Suppressor macrophage treated with lipopolysaccharide for 1 hour (primary cell): ENCODE measurements at regions not wholly inside any gene's neighbourhood (a gene's known extent, or its start where the extent isn't known, plus 50 kb on each side); places are given as distances from the start of the nearest gene placed in this dataset.

Experiments
- DNase-seq, 3 donors: peaks; one replicate each; pipeline ENCODE4 v3.0.0-alpha.2; 2020 to 2022

DNA sequence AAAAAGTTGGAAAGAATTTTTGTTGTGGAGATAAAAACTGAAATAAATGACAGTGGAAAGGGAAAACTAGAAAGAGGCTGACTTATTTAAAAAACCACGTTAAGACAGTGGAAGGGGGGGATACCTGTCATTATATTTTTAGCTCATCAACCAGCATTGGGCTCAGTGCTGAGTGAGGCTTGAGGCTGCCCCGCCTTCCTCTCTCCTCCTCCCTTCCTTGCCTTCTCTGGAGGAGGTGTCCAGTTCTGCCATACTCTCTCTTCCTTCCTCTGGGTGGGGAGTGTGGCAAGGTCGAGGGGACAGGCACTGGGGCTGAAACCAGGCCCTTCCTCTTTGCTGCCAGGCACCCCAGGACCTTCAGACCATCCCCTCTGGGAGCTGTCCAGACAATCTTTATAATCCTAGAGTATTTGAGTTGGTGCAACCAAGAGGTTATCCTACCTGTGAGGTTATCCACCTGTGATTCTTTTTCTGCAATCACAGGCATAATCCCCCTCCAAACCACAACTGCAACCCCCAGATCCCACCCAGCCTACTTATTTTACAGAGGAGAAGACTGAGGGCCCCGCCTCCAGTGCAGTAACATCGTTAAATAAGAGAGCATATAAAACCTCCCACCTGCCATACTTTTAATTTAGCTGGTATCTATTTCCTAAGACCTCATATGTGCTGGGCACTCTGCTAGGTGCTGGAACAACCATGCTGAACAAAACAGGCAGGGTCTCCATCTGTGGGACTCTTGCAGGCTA, 578.5 kb downstream of the BUD13 start:
- no peak for DNase-seq

DNA sequence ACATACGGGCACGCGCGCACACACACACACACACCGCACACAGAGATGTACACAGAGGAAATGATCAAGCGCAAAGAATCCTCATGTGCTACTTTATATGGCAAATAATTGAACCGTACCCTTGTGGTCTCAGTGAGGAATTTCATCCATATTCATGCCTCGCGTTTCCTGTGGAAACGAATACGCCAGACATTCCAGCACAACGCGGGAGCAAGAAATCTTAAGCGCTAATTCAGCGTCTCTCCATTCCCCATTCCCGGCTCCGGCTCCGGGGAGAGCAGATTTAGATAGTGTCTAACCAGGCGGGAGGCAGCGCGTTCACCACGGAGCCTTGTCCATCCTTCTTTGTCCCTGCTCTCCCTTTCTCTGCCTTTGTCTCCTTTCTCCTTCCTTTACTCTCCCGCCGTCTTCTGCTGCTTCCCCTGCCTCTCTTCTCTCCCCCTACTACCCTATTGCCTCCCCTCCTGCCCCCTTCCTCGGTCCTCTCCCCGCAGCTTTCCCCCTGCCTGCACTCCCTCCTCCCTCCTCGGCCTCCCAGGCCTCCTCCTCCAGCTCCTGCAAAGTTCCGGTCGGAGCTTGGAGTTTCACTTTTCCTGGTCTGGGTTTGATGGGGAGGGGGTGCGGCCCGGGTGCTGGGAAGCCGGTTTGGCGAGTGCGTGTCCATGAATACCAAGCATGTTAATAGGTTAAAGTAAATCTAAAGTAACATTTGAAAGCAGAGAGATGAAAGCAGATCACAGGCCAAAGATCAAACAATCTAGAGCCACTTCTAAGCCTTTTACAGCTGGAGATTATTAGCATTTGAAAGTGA, 579.3 kb downstream of the BUD13 start:
- no peak for DNase-seq

DNA sequence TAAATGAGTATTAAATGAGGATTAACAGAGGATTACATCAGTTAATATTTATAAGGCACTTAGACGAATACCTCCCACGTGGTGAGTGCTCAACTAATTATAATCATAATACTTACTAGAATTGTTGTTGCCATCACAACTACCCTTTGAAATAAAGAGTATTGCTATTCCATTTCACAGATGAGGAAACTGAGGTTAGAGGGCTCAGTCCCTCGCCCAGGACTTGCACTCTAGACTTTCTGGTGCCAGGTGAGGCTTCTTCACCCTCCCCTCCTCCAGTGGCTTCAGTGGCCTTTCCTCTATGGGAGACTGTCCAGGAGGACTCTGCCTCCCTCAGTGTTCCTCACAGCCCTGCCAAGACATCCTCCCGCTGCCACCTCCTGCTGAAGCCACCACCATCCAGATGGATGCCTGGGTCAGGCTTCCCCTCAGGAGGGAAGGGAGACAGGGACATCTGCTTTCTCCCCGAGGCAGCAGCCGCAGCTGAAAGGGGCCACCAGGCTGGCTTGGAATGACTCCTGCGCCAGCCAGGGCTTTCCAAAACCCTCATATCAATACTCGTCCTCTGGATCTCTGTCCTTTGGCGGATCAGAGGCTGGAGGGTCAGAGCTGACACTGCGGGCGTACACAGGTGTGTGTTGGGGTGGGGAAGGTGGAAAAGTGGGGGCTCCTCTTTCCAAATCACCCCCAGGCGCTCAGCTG, 580.1 kb downstream of the BUD13 start:
- DNase-seq, result no peak

DNA sequence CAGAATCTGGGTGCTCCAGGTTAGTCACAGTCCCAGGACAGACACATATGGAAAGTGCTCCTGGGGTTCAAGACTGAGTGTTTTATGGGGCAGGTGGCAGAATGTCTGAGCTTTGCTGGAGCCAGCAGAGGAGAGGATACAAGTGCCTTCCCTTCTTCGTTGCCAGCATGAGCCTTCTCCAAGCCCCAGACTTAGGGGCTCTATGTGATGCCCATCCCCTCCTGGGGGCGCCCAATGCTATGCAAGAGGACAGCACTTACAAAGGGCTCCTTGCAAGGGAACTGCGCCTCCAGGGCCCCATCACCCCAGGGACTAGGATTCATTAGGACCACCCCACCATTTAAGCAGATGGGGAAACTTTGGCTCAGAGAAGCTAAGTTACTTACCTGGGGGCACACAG, 581.9 kb downstream of the BUD13 start:
- DNase-seq, result no peak

DNA sequence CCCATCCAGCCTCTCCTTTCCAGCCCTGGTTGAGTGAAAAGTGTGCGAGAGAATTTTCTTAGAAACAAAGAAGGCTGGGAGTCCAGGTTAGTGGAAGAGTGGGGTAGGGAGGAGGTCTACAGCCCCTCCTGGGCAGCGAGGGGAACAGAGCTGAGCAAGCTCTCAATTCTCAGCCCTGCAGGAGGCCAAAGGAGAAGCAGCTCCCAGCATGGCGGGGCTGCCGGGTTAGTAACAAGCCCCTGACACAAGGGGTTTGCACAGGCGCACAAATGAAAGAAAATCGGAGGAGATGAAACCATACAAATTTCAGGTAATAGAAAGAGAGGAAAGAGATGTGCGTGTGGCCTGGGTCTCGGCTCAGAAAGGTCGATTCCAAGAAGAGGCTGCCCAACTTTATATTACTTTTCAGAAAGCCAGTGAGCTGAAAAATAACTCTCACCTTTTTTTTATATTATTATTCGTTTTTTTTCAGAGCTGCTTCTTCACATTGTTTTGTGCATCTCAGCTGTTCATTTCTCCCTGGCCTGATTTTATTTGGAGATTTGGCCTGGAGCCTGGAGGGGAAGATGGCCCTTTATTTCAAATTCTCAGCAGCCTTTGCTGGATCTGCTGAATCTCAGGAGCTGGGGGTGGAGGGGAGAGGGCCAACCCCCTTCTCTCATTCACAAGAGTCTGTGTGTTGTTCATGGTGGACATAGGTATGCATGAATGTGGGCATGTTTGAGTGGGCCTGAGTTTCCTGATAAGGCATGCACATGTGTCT, 583.2 kb downstream of the BUD13 start:
- DNase-seq, result no peak

DNA sequence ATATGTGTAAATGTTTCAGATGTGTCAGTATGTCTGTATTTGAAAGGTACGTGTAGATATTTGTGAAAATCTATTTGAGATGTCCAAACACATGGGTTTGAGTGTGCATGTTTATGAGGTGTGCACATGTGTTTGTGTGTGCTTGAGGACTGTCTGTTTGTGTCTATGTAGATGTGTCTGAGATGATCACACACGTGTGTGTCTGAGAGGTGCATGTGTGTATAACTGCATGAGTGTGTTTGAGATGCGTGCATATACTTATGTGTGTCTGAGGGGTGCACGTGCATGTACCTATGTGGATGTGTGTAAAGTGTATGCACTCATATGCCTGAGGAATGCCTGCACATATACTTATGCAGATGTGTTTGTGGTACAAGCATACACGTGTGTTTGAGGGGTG, 584.4 kb downstream of the BUD13 start:
- no peak for DNase-seq

DNA sequence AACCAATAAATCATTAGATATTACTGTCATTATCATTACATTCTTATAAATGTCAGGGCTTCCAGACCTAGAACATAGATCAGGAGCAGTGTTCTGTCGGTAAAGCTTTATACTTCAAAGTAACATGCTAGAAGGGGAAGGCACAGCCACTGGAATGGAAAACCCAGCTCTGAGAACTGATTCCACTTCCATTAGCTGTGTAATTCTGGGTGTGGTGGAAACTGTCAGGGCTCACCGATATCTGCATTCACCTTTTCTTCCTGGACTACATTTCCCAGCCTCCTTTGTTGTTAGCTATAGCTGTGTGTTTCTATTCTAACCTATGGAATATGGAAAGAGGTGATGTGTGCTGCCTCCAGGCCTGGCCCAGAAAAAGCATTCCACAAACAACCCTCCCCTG, 585.8 kb downstream of the BUD13 start:
- DNase-seq, result no peak

DNA sequence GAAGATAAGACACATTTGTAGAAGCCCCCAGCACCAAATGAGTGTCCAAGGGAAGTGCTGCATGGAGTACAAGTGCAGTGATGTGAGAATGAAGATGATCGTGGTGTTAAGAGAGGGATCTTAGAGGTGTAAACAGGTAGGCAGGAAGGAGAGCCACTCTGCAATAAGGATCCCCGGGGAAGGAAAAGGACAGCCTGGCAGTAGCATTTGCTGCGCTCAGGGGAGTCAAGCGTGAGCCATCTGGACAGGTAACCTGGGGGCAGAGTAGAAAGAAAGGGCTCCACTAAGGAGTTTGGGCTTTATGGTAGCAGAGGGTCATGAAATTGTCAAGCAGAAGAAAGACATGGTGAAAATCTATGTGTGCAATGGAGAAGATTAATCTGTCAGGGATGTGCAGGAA, 587.2 kb downstream of the BUD13 start:
- DNase-seq, result no peak

DNA sequence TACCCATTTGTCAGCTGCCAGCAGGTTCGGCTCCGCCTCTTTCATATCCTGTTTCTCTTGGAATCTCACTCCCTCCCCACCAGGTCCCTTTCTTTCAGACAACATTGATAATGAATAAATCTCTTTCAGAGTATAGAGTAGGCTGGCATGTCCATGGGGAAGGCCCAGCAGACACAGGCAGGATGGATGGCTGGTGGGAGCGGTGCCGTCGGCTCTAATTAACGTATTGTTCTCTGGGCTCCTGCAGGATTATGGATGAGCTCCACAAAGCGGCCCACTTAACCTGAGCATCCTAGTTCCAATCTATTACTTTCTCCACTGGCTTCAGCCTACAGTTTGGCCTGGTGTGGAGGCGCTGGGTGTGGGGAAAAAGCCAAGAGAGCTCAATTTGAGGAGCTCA, 588.0 kb downstream of the BUD13 start:
- DNase-seq, result no peak

DNA sequence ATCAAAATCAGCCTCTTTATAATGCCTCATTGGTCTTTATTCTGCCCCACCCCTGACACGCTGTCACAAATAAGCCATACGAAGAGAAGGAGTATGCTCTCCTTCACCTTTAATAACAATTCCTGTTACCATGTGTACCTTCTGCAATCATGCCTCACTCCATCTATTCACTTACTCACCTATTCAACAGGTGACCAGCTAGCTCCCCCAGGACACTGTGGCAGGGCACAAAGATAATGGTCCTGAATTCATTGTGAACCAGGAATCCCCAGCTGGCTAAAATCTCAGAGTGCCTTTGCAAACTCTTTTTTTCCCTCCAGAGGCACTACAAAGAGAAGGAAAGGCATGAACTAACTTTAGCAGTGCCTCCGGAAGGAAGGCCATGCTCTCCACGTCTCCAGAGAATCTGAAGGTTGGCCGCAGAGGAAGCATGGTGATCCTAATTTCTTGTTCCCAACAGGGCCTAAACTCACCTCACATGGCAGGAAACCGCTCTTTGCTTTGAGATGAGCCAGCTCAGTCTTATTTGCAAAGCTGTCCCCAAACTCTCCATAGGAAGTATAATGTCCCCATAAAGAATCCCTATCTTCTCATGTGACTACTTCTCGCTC, 590.3 kb downstream of the BUD13 start:
- DNase-seq, result no peak

DNA sequence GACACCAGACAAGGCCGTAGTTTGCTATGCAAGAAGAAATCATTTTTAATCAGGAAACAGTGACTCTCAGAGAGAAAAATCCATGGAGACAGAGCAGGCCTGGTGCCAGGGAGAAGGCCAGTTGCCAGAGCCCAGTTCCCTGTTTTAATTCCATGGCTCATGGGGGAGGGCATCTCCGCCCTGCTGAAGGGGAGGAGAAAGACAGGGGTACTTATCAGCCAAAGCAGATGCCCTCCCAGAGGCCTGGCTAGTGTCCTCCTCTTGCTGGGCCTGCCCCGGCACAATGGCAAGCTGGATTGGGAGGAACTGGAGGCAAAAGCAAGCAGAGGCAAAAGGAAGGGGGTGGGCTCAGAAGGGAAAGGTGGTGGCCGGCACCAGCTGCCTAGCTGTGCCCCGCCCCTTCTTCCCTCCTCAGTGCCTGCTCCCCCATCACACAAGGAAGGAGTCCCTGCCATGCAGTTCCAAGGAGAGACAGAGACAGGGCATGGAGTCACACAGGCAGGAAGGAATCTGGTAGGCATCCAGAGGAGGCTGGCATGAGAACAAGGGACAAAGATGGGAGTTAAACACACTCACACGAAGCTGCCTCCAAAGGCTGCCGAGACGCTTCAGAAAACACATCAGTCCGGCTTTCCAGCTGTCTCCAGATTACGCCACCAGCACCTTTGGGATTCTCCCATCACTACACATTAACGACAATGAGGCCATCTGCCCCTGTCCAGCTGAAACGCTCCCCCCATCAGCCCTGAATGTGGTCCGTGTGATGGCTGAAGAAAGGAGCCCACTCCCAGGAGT, 591.8 kb downstream of the BUD13 start:
- DNase-seq, result no peak

DNA sequence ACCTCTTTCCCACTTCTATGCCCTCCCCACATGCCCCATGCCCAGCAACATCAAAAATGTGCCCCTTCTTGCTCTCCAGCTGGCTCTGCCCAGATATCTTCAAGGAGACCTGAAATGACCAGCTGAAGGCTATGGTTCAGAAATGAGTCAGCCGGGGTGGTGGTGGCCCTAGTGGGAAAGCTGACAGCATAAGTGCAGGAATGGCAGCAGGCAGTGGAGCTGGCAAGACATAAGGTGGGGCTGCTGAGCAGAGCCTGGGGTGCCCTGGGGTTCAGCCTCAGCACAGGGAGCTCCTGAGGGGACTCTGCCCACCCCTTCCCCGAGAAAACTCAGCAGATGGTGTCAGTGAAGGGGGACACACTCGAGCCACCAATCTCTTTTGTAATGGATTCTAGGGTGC, 593.4 kb downstream of the BUD13 start:
- no peak for DNase-seq

DNA sequence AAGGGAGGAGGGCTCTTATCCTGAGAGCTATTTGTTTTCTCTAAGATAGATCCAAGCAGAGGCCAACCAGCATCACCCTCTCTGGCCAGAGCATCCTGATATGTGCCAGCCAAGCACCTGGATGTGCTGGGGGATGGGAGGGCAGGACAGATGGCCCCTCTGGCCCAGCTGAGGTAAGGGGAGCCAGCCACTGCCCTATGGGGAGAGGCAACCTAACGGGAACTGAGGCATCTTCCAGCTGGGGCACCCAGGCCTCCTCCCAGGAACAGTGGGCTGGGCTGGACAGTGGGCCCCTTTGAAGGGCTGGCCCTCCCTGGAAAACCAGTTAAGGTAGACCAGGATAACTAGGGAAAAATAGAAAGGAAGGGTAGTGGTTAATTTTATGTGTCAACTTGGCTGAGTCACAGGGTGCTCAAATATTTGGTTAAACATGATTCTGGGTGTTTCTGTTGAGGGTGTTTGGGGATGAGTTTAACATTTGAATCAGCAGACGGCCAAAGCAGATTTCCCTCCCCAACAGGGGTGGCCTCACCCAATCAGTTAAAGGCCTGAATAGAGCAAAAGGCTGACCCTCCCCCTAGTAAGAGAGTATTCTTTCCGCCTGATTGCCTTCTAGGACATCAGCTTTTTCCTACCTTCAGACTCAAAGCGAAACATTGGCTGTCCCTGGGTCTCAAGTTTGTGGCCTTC, 595.1 kb downstream of the BUD13 start:
- no peak for DNase-seq

DNA sequence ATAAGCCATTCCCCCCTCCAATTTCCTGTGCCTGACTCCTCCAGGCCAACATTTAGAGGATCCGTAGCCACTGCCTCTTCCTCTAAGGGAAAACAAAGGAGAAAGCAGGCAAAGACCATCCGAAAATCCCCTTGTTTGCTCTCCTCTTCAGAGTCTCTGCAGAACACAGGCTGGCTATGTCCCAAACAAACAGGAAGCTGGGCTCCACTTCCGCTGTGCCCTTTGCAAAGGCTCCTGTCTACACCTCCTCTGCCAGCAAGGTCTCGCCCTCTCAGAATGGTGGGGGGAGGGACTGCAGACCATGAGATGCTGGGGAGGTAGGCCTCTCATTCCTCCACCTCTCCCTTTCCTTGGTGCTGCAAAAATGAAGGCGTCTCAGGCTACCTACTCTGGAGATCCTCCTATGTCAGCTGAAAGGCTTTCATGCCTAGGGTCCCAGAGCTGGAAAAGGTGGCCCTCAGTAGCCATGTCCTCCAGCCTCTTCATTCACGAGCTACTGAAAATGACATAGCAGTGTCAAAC, 596.2 kb downstream of the BUD13 start:
- no peak for DNase-seq

DNA sequence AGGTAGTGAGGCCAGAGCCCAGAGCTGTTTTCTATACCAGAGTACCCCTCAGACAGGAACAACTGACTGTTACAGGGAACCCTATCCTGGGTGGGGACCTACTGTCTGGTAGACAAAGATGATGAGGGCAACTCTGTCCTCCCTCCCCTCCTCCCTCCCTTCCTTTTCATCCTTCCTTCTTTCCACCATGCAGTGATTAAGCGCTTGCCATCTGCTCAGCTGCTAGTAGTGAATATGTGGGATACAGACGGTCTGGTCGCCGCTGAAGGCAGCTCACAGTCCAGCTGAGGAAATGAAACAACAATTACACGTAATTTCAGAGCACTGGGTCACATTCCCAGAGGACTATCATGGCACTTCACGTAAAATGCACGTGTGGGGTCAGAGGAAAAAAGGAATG, 597.1 kb downstream of the BUD13 start:
- no peak for DNase-seq

DNA sequence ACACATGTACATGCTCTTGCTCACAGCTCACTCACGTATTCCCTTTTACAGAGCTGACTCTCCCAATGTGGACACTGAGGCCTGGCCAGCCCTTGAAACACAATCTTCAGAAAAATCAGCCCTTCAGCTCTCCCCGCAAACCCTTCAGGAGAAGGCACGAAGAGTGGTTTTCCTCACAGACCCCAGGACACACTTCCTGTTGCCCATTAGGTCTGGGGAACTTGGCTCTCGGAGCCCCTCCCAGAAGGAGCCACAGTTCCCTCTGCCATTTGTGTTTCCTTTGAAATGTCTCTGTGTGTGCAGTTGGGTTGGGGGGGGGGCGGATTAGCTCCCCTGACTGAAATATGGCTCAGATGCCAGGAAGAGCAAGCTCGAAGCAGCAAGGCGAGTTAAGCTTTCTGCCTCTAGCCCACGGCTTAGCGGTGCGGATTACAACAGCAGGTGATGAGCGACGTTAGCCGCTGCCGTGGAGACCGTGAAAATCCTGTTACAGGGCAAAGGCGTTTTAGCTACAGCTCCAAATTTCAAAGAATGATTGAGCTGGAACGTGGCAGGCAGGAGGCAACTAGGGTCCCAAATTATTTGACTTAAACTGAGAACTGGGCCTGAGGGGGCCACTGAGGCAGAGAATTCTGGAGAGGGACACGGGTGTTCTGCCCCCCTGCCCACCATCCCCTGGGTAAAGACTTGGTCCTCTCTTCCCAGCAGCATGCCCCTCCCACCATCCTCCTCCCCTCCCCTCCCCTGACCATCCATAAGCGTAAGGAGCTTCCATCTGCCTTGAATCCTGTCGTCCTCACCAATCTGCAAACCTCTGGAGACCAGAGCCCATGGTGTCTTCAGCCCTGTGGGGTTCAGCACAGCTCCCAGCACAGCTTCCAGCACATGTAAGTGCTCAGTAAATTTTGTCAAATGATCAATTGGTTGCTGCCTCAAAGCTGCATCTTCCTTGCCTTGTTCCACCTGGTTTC, 598.6 kb downstream of the BUD13 start:
- DNase-seq, result no peak

DNA sequence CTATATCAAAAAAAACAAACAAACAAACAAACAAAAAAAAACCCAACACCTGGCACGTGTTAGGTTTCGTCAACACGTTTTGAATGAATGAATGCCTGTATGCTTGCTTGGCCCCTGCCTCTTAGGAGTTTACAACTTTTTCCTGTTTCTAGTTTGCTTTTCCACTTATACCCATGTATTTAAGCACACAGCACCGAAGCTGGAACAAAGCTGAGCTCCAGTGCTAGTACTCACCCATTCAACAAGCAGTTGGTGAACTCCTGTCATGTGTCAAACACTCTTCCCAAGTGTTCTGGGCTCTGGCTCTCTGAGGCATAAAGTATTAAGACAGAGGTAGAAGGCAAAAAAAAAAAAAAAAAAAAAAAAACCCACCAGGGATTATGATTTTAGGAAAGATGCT, 599.3 kb downstream of the BUD13 start:
- DNase-seq, result no peak

DNA sequence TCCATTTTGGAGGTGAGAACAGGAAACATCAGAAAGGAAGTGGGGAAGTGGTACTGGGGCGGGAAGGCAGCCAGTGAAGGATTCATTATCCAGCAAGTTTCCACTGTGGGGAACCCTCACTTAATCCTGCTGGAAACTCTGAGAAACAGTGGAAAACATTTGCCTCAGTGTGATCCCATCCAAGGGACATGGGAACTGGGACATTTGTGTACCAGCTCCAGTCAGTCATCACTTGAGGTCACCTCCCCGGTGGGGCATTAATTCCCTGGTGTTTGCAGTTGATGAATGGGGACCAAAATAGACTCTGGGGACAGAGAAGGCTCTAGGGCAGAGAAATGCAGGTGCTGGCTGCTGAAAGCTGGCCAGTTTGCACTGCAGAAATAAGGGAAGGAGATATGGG, 599.9 kb downstream of the BUD13 start:
- no peak for DNase-seq

DNA sequence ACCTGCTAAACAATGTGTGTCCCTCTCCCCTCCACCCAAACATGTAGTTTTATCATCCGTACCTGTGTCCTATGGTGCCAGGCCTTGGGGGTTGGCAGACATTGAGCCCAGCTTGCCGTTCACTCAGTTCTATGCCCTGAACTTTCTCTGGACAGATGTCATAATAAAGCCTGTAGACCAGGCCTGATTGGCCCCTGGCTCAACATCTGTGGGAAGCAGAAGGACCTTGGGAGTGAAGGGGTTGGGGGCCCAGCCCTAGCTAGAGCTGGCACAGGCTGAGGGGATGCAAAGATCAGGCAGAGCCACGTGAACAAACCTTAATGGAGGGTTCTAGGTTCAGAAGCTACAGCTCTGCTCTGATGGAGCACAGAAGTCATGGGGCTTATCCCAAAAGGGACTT, 600.6 kb downstream of the BUD13 start:
- DNase-seq, result no peak
